ENCODE measurements at regions not wholly inside any gene's neighbourhood (a gene's known extent, or its start where the extent isn't known, plus 50 kb on each side); places are given as distances from the start of the nearest gene placed in this dataset.
"Not testable (repeated sequence)": the region's sequence is repeated elsewhere in the genome, so short reads cannot be mapped to it uniquely, and the experiment has no call there.

DNA sequence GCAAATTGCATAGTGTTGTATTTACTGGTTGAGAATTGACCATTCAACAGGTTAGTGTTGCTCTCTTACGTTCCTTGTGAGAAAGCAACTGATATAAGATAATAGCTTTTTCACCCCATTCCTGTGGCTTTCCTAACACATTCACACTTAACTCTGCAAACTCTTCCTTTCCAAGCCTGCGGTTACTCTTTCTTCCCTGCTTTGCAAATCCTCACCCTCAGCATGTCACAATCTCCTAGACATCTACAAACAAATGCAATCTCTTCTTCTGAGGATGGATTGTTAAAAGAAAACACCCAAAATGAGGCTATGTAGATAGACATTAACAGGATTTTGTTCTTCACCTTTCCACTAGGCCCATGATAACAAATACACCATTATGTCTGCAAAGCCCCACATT, 771.7 kb upstream of the PCDH7 start:
- DNase-seq (ENCODE audit: low read depth, low spot score) = no peak

DNA sequence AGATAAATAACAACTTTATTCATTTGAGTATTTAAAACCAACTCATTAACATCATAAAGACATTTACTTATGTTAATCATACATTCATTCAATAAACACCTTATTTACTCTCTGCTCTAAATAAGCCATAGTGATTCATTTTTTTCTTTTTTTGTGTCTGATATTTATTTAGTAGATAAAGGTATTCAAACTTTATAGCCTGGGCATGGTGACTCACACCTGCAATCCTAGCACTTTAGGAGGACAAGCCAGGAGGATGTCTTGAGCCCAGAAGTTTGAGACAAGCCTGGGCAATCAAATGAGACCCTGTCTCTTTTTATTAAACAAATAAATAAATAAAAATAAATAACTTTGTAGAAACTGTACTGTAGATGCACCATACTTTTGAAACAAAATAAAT, 771.3 kb upstream of the PCDH7 start:
- DNase-seq (ENCODE audit: low read depth, low spot score) = no peak

DNA sequence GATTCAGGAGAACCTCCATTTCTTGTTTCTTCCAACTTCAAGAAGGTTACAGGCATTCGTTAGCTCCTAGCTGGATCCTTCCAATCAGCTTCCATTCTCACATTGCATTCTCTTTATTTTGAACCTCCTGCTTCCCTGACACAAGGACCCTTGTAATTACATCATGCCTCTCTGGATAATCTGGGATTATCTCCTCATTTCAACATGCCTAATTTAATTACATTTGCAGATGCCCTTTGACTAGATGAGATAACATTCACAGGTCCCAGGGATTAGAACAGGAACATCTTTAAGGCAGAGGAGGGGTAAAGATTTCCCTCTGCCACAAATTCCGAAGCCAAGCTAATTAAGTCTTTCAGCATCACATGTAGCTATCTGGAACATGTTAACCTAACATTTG, 753.8 kb upstream of the PCDH7 start:
- DNase-seq (ENCODE audit: low read depth, low spot score) = no peak

GRCh38 chr4:29970626-29971025, 749.5 kb upstream of the PCDH7 start:
- peak; percentile 38 for DNase-seq (ENCODE audit: low read depth, low spot score)

DNA sequence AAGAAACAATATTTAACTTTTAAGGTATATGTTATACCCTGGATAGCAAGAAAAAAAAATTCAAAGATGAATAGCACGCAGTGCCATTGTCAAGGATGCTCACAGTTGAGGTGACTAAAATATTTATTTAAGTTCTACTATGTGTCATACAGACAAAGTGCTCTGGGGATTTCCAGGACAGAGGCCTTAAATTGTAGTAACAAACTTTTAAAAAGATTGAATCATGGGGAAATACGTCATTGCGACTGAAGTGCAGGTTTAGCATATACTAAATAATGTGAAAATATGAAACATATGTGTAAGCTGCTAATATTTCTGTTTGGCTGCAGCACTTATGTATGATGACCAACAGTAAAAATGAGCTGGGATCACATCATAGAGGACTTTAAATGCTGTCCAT, 748.0 kb upstream of the PCDH7 start:
- DNase-seq (ENCODE audit: low read depth, low spot score) = no peak

DNA sequence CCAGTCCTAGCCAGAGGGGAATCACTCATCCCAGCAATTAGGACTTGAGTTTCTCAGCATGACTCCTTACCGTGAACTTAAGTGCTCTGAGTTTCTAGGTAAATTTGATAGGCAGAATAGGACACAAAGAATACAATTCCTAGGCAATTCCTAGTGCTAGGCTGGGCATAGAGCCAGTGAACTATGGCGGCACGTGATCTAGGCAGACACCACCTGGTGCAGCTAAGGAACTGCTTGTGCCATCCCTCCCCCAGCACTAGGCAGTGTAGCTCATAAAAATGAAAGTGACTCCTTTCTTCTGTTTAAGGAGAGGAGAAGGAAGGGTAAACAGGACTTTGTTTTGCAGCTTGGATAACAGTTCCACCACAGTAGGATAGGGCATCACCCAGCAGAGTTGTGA, 736.3 kb upstream of the PCDH7 start:
- no peak for DNase-seq (ENCODE audit: low read depth, low spot score)

GRCh38 chr4:30001628-30002027, 718.5 kb upstream of the PCDH7 start:
- DNase-seq (ENCODE audit: low read depth, low spot score) = no peak

DNA sequence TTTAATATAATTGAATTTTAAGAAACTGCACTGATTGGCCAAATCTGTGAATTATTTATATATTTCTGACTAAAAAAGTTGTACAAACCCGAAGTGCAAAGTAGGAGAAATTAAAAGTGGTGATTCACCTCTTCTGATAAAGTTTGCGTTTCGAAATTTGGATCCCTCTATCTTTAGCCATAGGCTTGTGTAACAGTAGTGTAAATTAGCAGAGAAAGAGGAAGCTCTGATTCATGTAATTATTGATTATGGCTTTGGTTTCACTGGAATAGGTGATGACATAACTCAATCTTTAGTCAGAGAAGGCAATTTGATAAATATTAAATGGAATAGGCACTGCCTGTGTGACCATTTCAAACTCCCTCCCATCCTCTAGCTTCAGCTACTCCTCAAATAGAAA, 717.8 kb upstream of the PCDH7 start:
- no peak for DNase-seq (ENCODE audit: low read depth, low spot score)

GRCh38 chr4:30005995-30006394, 714.2 kb upstream of the PCDH7 start:
- no peak for DNase-seq (ENCODE audit: low read depth, low spot score)

DNA sequence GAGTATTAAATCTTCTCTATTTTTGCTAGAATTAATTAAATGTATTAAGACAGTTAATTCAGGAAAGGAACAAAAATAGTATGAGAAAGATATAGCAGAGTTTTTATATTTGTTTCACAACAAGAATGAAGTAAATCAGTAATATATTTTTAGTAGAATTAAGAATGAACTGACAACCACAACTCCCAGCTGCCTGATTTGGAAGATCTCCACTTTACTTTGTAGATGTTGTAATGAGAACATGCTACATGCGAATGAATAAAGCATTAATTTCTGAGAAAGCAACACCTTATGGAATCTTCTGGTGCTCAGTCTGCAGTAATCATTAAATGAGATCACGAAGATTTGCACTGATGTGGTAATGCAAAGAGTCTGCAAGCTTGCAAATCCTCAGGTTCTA, 695.6 kb upstream of the PCDH7 start:
- no peak for DNase-seq (ENCODE audit: low read depth, low spot score)

GRCh38 chr4:30028826-30029225, 691.3 kb upstream of the PCDH7 start:
- no peak for DNase-seq (ENCODE audit: low read depth, low spot score)

DNA sequence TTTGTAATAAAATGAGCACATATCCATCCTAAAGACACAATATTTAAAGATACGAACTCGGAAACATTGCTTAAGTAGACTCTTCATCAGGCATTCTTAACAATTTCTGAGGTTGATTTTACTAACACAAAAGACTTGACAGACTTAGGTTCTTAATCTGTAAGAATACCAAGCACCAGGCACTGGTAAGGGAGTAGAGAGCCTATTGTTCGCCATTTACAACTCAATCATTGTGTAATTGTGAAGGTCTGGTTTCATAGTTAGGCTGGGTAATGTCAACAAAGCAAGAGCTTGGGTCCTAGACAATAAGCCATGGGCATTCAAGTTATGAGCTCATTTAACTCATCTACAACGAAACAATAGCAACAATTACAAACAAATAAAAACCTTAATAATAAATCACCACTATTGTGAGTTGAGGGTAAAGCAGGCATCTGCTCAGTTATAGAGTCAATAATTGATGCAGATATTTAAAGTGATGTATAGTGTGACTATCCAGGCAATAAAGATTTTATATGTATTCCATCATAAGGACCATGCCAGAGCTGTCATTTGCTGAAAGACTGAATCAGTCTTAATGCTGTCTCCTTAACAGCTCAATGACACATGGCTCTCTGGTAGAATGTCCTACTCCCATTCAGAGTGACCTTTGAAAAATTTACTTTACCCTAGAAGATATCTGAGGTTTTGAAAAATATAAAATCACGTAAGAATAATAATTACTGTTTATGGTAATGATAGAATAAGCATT, 664.0 kb upstream of the PCDH7 start:
- DNase-seq (ENCODE audit: low read depth, low spot score) = no peak

DNA sequence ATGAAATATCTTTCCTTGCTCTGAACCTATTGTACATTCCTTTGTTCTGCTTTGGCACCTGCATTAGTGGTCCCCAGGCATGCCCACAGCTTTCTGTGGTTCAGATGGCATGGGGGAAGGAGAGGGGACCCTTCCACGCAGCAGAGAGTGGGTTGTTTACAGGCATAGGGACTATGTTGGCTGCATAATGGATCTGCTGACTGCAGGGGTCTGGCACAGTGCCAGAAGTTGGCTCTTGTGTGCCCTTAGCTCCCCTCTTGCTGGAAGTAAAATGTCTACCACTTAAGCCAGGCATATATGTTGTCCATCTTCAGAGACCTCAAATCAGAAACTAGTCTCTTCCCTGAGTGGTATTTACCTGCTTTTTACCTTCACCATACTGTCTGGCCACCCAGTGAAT, 651.9 kb upstream of the PCDH7 start:
- DNase-seq (ENCODE audit: low read depth, low spot score) = no peak

DNA sequence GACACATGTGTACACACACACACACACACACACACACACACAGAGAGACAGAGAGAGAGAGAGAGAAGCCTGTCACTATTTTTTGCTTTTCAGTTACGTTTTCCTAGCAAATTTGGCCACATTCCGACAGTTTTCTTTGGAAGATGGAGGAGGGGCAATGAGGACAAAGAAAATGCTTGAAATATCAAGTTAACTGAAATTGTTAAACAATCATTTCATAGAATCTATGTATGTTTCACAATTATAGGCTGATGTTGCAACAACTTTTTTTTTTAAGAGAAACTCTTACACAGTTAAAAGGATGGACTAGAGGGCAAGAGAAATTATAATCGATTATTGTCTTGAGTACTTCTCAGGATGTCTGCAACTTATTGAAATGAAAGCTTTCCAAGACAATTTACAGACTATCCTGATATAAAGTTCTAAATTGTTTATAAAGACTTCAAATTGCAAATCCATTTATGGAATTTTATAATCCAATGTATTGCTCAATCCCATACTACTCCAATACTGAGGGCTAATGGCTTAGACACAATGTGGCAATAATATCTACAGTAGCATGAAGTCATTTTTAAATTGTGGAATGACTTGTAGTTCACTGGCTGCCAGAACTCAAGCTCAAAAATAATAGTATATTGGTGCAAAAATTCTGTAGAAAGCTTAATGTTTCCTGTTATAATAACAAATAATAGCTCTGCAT, 647.0 kb upstream of the PCDH7 start:
- no peak for DNase-seq (ENCODE audit: low read depth, low spot score)

- not testable (repeated sequence) for DNase-seq (ENCODE audit: low read depth, low spot score)
Measured at GRCh38 chr4:30092420-30093128, 627.6 kb upstream of the PCDH7 start.

DNA sequence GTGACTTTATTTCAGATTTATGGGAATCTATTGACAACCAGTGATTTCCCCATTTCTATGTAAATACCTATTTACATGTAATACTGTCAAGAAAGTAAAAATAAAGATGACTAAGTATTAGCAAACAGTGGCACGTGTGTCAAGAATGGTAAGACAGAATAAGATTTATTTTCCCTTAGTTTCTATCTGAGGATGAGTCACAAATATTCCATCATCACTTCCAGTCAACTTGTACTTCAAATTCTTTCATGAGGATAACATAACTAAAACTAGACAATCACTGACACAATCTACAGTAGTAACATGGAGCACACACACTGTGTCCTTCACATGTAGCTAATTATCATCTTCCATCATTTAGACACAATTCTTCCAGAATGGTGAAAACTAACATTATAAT, 625.3 kb upstream of the PCDH7 start:
- no peak for DNase-seq (ENCODE audit: low read depth, low spot score)

GRCh38 chr4:30103455-30103854, 616.7 kb upstream of the PCDH7 start:
- DNase-seq (ENCODE audit: low read depth, low spot score) = no peak

- DNase-seq (ENCODE audit: low read depth, low spot score) = no peak
Measured at GRCh38 chr4:30116401-30116800, 603.8 kb upstream of the PCDH7 start.

DNA sequence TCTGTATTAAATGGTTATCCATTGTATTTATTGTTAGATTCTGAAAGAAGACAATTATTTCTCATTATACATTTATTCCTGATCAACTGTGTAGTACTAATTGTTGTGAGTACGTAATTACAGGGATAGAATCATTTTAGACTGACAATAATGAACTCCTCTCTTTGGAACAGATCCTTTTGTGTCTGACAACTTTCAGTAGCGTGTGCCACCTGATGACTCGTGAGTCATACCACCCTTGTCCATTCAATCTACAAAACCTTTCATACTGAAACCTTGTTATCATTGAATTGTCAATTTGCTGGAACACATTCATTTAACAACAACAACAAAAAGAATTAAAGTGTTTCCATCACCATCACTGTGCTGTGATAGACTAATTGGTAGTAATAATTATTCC, 602.7 kb upstream of the PCDH7 start:
- no peak for DNase-seq (ENCODE audit: low read depth, low spot score)

DNA sequence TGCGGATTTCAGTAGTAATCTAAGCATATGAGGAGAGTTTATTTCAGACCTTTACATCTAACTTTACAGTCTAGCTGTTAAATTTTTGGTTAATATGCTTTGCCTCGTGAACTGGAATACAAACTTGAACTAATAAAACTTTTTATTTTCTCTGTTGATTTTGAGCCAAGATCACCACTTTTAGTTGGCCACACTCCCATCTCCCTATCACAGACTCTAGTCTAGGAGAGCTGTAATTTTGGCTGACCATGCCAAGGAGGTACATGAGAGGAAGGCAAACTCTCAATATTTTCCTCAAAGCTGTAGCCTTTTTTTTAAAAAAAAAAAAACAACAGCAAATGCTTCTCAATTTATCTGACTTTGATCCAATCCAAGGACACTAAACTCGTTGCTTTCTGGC, 597.5 kb upstream of the PCDH7 start:
- DNase-seq (ENCODE audit: low read depth, low spot score) = no peak

DNA sequence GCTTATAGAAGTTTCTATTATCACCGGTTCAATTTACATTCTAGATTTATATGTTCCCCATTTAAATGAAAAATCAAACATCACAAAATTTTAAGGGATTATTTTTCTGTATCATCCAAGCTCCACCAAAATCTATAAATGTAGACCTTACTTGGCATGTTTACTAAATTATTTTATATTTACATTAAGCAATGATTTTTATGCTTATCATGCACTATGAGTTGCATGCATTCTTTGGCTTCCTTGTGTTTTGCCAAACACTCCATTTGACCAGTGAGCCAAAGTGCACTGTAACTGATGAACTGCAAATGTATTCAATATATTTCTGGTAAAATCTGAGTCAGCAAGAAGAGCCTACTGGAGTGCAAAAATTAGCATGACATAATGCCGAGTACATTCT, 595.5 kb upstream of the PCDH7 start:
- DNase-seq (ENCODE audit: low read depth, low spot score) = not testable (repeated sequence)

DNA sequence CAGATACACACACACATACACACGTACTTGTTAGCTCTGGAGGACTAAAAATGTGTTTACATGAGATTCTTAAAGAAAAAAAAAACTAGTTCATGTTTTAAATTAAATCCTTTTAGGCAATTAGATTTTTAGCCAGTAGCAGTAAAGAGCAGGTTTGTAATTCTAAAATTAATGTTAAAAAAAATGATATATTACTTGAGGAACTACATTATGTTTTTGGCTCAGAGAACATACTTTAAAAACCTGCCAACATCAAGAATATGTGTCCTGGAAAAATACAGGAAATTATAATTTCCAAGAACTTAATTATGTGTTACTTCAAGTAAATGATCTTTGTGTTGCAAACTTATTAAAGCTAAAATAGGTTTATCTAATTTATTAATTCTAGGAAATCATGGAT, 594.3 kb upstream of the PCDH7 start:
- no peak for DNase-seq (ENCODE audit: low read depth, low spot score)

GRCh38 chr4:30126351-30126750, 593.8 kb upstream of the PCDH7 start:
- DNase-seq (ENCODE audit: low read depth, low spot score) = no peak
